H9 (cell line): ENCODE measurements at regions not wholly inside any gene's neighbourhood (a gene's known extent, or its start where the extent isn't known, plus 50 kb on each side); places are given as distances from the start of the nearest gene placed in this dataset.

Experiments
- DNase-seq: peaks from one replicate; pipeline ENCODE4 v3.0.0-alpha.2; 2017
- H2AFZ ChIP-seq: one replicate; pipeline ENCODE4 v1.6.1; 2013; ENCODE audit warnings: mild to moderate bottlenecking, low read length, control low read depth, moderate library complexity
- H2AK5ac ChIP-seq: 2 replicates; pipeline ENCODE4 v1.6.1; 2013; ENCODE audit warnings: low read length, control low read depth, mixed read lengths; ENCODE audit not compliant: insufficient read length
- H2BK120ac ChIP-seq: one replicate; pipeline ENCODE4 v1.6.1; 2013; ENCODE audit warnings: low read depth, mild to moderate bottlenecking, low read length, control low read depth, inconsistent platforms; ENCODE audit not compliant: poor library complexity, severe bottlenecking
- H2BK12ac ChIP-seq: 2 replicates; pipeline ENCODE4 v1.6.1; 2013; ENCODE audit warnings: low read length, control low read depth, mixed read lengths, low read depth; ENCODE audit not compliant: insufficient read length
- H2BK15ac ChIP-seq: 2 replicates; pipeline ENCODE4 v1.6.1; 2013; ENCODE audit warnings: low read depth, low read length, control low read depth
- H2BK20ac ChIP-seq: one replicate; pipeline ENCODE4 v1.6.1; 2013; ENCODE audit warnings: low read depth, mild to moderate bottlenecking, low read length, control low read depth, inconsistent platforms; ENCODE audit not compliant: poor library complexity, severe bottlenecking
- H2BK5ac ChIP-seq: 2 replicates; pipeline ENCODE4 v1.6.1; 2013; ENCODE audit warnings: low read length, control low read depth, mixed read lengths; ENCODE audit not compliant: insufficient read length
- H3K14ac ChIP-seq: 2 replicates; pipeline ENCODE4 v1.6.1; 2013; ENCODE audit warnings: low read length, control low read depth; ENCODE audit not compliant: insufficient read depth
- H3K18ac ChIP-seq: 2 replicates; pipeline ENCODE4 v1.6.1; 2013; ENCODE audit warnings: low read depth, mild to moderate bottlenecking, mixed read lengths, low read length, control low read depth; ENCODE audit not compliant: insufficient read length
- H3K23ac ChIP-seq: 2 replicates; pipeline ENCODE4 v1.6.1; 2013; ENCODE audit warnings: low read length, control low read depth, mixed read lengths, low read depth; ENCODE audit not compliant: insufficient read length
- H3K23me2 ChIP-seq: 2 replicates; pipeline ENCODE4 v1.6.1; 2013; ENCODE audit warnings: low read depth, mild to moderate bottlenecking, mixed read lengths, low read length, control low read depth; ENCODE audit not compliant: insufficient read length, poor library complexity, severe bottlenecking
- H3K27ac ChIP-seq: 2 replicates; pipeline ENCODE4 v1.5.1; 2013; ENCODE audit warnings: low read length, control low read depth, mixed read lengths, low read depth; ENCODE audit not compliant: insufficient read length
- H3K27me3 ChIP-seq: 2 replicates; pipeline ENCODE4 v1.6.1; 2013; ENCODE audit warnings: low read length, control low read depth, inconsistent platforms; ENCODE audit not compliant: insufficient read depth
- H3K4ac ChIP-seq: 2 replicates; pipeline ENCODE4 v1.6.1; 2013; ENCODE audit warnings: low read depth, mild to moderate bottlenecking, control low read depth, inconsistent platforms, low read length, moderate library complexity
- H3K4me1 ChIP-seq: 2 replicates; pipeline ENCODE4 v1.6.1; 2013; ENCODE audit warnings: low read length, control low read depth, inconsistent platforms; ENCODE audit not compliant: insufficient read depth
- H3K4me2 ChIP-seq: 2 replicates; pipeline ENCODE4 v1.6.1; 2013; ENCODE audit warnings: low read length, control low read depth, mixed read lengths; ENCODE audit not compliant: insufficient read length, insufficient read depth
- H3K56ac ChIP-seq: 2 replicates; pipeline ENCODE4 v1.6.1; 2013; ENCODE audit warnings: low read depth, mild to moderate bottlenecking, mixed read lengths, low read length, control low read depth; ENCODE audit not compliant: insufficient read length
- H3K79me1 ChIP-seq: 2 replicates; pipeline ENCODE4 v1.6.1; 2013; ENCODE audit warnings: low read depth, mild to moderate bottlenecking, moderate library complexity, low read length, control low read depth, inconsistent platforms; ENCODE audit not compliant: insufficient read depth, poor library complexity, severe bottlenecking
- H3K79me2 ChIP-seq: 2 replicates; pipeline ENCODE4 v1.6.1; 2013; ENCODE audit warnings: low read length, control low read depth, inconsistent platforms; ENCODE audit not compliant: insufficient read depth
- H3K9ac ChIP-seq: 2 replicates; pipeline ENCODE4 v1.6.1; 2013; ENCODE audit warnings: low read length, control low read depth, mixed read lengths; ENCODE audit not compliant: insufficient read length; ENCODE audit errors: extremely low read depth
- H3K9me3 ChIP-seq: one replicate; pipeline ENCODE4 v1.6.1; 2013; ENCODE audit warnings: low read depth, low read length, inconsistent platforms; ENCODE audit not compliant: control insufficient read depth
- H3T11ph ChIP-seq: one replicate; pipeline ENCODE4 v1.6.1; 2013; ENCODE audit warnings: mild to moderate bottlenecking, low read length, control low read depth, inconsistent platforms
- H4K20me1 ChIP-seq: one replicate; pipeline ENCODE4 v1.6.1; 2013; ENCODE audit not compliant: control insufficient read depth, insufficient read length, insufficient read depth
- H4K5ac ChIP-seq: 2 replicates; pipeline ENCODE4 v1.6.1; 2013; ENCODE audit warnings: low read depth, mild to moderate bottlenecking, mixed read lengths, low read length, control low read depth; ENCODE audit not compliant: insufficient read length
- H4K8ac ChIP-seq: replicated peaks from 2 replicates; pipeline ENCODE4 v1.6.1; 2013; ENCODE audit warnings: low read length, control low read depth, mixed read lengths, low read depth; ENCODE audit not compliant: insufficient read length
- H4K91ac ChIP-seq: 2 replicates; pipeline ENCODE4 v1.6.1; 2013; ENCODE audit warnings: low read depth, mild to moderate bottlenecking, moderate library complexity, mixed read lengths, low read length, control low read depth; ENCODE audit not compliant: insufficient read length
- H3K27ac Mint-ChIP-seq, 3 experiments: 2 replicates in 2 of 3; 3 replicates in 1 of 3; pipeline ENCODE4 v1.8.0; 2020 to 2021; ENCODE audit warnings: mixed read lengths in 3 of 3, mild to moderate bottlenecking in 1 of 3, moderate library complexity in 1 of 3
- H3K27me3 Mint-ChIP-seq: 2 replicates; pipeline ENCODE4 v1.8.0; 2021; ENCODE audit warnings: low read depth, mild to moderate bottlenecking, moderate library complexity, mixed read lengths
- H3K36me3 Mint-ChIP-seq, 3 experiments: 2 replicates in 2 of 3; 3 replicates in 1 of 3; pipeline ENCODE4 v1.8.0; 2020 to 2021; ENCODE audit warnings: low read depth in 3 of 3, mixed read lengths in 3 of 3; ENCODE audit not compliant: insufficient read depth in 1 of 3
- H3K4me1 Mint-ChIP-seq, 2 experiments: 2 replicates each; pipeline ENCODE4 v1.8.0; 2020; ENCODE audit warnings: mixed read lengths in 2 of 2
- H3K4me3 Mint-ChIP-seq, 2 experiments: 2 replicates in 1 of 2; 3 replicates in 1 of 2; pipeline ENCODE4 v1.8.0; 2020 to 2021; ENCODE audit warnings: mild to moderate bottlenecking in 2 of 2, mixed read lengths in 2 of 2, moderate library complexity in 1 of 2
- H3K9me3 Mint-ChIP-seq, 2 experiments: 2 replicates in 1 of 2; 3 replicates in 1 of 2; pipeline ENCODE4 v1.8.0; 2020; ENCODE audit warnings: mild to moderate bottlenecking in 2 of 2, mixed read lengths in 2 of 2, moderate library complexity in 1 of 2
- CTCF ChIP-seq: fragments of 200-600 bp; sonication (generic); conservative IDR thresholded peaks from 3 replicates; pipeline ENCODE4 v1.8.0; 2021; ENCODE audit warnings: antibody characterized with exemption, mild to moderate bottlenecking
- WGBS: extraction: QIAGEN DNeasy Blood & Tissue Kit; methylation state at CpG from one replicate; pipeline ENCODE4 v1.1.7; 2013; ENCODE audit warnings: missing lambda C conversion rate, low lambda C conversion rate, mixed read lengths; ENCODE audit not compliant: insufficient read length; ENCODE audit errors: extremely low coverage; 5-methylcytosine and 5-hydroxymethylcytosine counted together

- no peak overlapping the region for H3K14ac ChIP-seq
- H3K23me2 ChIP-seq = no peaks in the 10 kb centered on the region
- no peak for DNase-seq
- no peak overlapping the region for H2AK5ac ChIP-seq
- TF ChIP-seq CTCF = peak; percentile 68
- peaks cover 0 to 7% of the 10 kb centered on the region in 2 experiments; a peak in 1 of 4 replicates for H3K4me1 Mint-ChIP-seq
- H3K79me2 ChIP-seq = no peaks in the 10 kb centered on the region
- H2BK5ac ChIP-seq = no peak overlapping the region
- no peak overlapping the region for H3K27ac ChIP-seq
- no peak overlapping the region for H2BK12ac ChIP-seq
- WGBS = no CpG with 5 or more reads among the region's 2 CpGs
- no peaks in the 10 kb centered on the region for H4K20me1 ChIP-seq
- no peak overlapping the region for H2BK120ac ChIP-seq
- no peak overlapping the region for H3K18ac ChIP-seq
- no peak overlapping the region for H4K5ac ChIP-seq
- no peak overlapping the region for H3K56ac ChIP-seq
- H3K9me3 ChIP-seq = no peaks in the 10 kb centered on the region
- H2AFZ ChIP-seq = no peak overlapping the region
- H3K4ac ChIP-seq = no peak overlapping the region
- H3T11ph ChIP-seq = no peak overlapping the region
- H2BK20ac ChIP-seq = no peak overlapping the region
- H3K36me3 Mint-ChIP-seq = peaks cover 24 to 42% (median 37%) of the 10 kb centered on the region in 3 experiments
- H3K23ac ChIP-seq = no peak overlapping the region
- H3K27ac Mint-ChIP-seq = no peak overlapping the region
- no peaks in the 10 kb centered on the region for H3K79me1 ChIP-seq
- peaks cover 1% of the 10 kb centered on the region; the same call in 1 of the 2 replicates for H3K27me3 Mint-ChIP-seq
- no peak overlapping the region for H4K8ac ChIP-seq
- no peak overlapping the region for H4K91ac ChIP-seq
- H3K4me1 ChIP-seq = no peaks in the 10 kb centered on the region; the same call in 1 of the 2 replicates
- H3K9ac ChIP-seq = no peak overlapping the region
- no peak overlapping the region for H3K4me3 Mint-ChIP-seq
- no peak overlapping the region for H3K4me2 ChIP-seq
- H3K27me3 ChIP-seq = no peaks in the 10 kb centered on the region
- no peak overlapping the region for H2BK15ac ChIP-seq
- peaks cover 26 to 35% of the 10 kb centered on the region in 2 experiments for H3K9me3 Mint-ChIP-seq
Measured at GRCh38 chr10:57716884-57717283, 550.8 kb downstream of the IPMK start.
